ENCODE measurements at regions not wholly inside any gene's neighbourhood (a gene's known extent, or its start where the extent isn't known, plus 50 kb on each side); places are given as distances from the start of the nearest gene placed in this dataset.

GRCh38 chr18:11237066-11237465 lies 87.7 kb upstream of the PIEZO2 start:
- TF ChIP-seq, protein P1, sequence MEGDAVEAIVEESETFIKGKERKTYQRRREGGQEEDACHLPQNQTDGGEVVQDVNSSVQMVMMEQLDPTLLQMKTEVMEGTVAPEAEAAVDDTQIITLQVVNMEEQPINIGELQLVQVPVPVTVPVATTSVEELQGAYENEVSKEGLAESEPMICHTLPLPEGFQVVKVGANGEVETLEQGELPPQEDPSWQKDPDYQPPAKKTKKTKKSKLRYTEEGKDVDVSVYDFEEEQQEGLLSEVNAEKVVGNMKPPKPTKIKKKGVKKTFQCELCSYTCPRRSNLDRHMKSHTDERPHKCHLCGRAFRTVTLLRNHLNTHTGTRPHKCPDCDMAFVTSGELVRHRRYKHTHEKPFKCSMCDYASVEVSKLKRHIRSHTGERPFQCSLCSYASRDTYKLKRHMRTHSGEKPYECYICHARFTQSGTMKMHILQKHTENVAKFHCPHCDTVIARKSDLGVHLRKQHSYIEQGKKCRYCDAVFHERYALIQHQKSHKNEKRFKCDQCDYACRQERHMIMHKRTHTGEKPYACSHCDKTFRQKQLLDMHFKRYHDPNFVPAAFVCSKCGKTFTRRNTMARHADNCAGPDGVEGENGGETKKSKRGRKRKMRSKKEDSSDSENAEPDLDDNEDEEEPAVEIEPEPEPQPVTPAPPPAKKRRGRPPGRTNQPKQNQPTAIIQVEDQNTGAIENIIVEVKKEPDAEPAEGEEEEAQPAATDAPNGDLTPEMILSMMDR (IDR thresholded peaks at IDR 0.05; ENCODE audit: insufficient read depth, missing control alignments), result no peak
- FAIRE-seq (no peak), DNase-seq (ENCODE audit: insufficient read length, low spot score) (no peak)

DNA sequence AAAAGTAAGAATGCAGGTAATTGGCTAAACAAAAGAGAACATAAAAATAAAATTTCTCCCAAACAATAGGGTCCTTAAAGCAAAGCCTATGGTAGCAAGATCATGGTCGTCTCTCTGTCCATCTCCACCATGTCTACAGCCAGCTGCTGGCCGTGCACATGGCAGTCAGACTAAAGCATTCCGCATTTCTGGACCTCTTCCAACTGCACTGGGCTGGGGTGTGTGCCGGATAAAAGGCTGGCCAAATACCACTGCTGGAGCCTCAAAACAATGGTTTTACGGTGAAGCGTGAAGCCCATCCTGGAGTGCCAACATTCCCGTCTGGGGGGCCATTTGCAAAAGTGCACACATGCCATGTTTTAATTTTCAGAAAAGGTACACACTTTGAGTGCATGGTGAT lies 74.8 kb upstream of the PIEZO2 start:
- FAIRE-seq, result no peak
- TF ChIP-seq, protein P1 (IDR thresholded peaks at IDR 0.05; ENCODE audit: insufficient read depth, missing control alignments), result no peak

DNA sequence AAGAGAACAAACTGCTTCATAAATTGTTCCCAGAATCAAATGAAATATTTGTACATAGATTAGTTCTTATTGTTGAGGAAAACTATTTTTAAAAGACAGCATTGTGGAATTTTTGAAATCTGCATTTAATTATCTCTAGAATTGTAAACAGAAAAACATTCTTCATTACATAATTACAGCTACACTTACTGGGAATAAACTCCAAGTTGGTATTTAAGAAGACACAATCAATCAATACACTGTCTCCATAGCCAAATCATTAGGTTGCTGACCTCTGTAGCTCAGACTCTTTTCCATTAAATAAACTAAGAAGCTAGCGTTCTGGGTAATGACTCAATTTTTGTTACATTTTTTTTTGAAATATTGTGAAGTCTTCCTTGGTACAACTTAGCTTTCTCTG lies 70.2 kb upstream of the PIEZO2 start:
- FAIRE-seq (no peak), DNase-seq (ENCODE audit: insufficient read length, low spot score) (no peak)
- TF ChIP-seq, protein P1 (IDR thresholded peaks at IDR 0.05; ENCODE audit: insufficient read depth, missing control alignments), result no peak

More for the DNA sequence above, 74.8 kb upstream of the PIEZO2 start:
- no peak for DNase-seq (ENCODE audit: insufficient read length, low spot score)

DNA sequence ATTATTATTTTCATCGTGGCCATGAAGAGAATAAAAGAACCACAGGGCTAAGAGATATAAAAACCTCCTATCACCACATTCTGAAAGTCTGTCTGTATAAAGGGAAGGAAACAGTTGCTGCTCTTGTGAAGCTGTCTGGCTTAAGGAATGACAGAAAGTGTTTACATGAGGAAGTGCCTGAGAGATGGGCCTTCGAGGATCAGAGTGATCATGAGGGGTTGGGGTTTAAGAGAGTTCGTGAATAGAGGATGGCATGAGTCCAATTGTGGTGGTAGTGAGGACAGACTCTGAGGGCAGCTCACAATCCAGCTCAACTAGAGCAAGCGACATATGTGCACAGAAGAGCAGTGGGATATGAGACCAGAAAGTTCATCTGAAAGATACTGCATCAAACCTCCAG lies 65.8 kb upstream of the PIEZO2 start:
- DNase-seq (ENCODE audit: insufficient read length, low spot score) (no peak), FAIRE-seq (no peak)
- TF ChIP-seq, protein P1 (IDR thresholded peaks at IDR 0.05; ENCODE audit: insufficient read depth, missing control alignments), result no peak

GRCh38 chr18:11204020-11204419 lies 54.7 kb upstream of the PIEZO2 start:
- DNase-seq (ENCODE audit: insufficient read length, low spot score) (no peak), FAIRE-seq (no peak)
- TF ChIP-seq, protein P1 (IDR thresholded peaks at IDR 0.05; ENCODE audit: insufficient read depth, missing control alignments), result no peak

GRCh38 chr18:11199477-11199876 lies 50.1 kb upstream of the PIEZO2 start:
- DNase-seq (ENCODE audit: insufficient read length, low spot score) (no peak), FAIRE-seq (no peak)
- TF ChIP-seq, protein P1 (IDR thresholded peaks at IDR 0.05; ENCODE audit: insufficient read depth, missing control alignments), result no peak
